GM21786 (cell line): ENCODE measurements at regions not wholly inside any gene's neighbourhood (a gene's known extent, or its start where the extent isn't known, plus 50 kb on each side); places are given as distances from the start of the nearest gene placed in this dataset.
A peak's percentile ranks its signal among the peaks of the same experiment; 100 is the strongest.

ENCODE experiments used
- ATAC-seq: cut with Tn5 transposase; IDR thresholded peaks from one replicate; pipeline ENCODE4 v1.9.1; 2021; ENCODE audit not compliant: unreplicated experiment

DNA sequence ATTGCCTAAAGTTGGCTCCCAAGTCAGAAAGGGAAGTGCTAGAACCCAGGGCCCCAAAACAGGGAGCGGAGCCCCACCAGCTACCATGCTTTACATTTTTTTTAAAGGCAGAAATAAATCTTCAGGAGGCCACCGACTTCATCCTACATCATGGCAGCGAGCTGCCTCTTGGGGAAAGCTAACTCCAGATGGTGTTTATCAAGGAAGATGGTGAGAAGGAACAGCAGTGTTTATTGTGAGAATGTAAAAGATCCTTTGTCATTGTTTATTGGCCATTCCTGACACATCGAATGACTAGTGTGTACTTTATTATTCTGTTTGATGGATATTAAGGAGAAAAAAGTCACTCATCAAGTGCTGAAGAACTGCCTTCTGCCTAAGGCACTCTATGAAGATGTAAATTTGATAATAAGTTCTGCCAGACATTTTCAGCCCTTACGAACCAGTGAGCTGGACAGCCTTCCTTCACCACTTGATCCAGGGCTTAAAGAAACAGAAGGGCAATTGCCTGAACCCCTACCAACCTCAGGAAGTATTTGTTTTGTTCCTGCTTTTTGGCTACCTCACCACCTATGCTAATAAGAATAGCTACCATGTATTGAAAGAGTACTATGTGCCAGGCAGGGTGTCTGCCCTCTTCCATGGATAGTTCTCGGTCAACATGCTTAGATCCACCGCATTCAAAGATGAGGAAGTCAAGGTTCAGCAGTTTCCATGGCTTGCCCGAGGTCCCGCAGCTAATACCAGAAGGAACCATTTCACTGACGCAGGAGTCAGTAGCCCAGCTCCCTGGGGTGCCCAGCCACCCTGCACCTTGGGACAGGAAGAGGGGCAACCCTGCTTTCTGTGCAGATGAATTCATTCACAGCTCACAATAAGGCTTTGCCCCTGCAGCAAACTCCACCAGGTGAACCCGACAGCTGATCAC lies 194.7 kb upstream of the RREB1 start:
- ATAC-seq: no peak

DNA sequence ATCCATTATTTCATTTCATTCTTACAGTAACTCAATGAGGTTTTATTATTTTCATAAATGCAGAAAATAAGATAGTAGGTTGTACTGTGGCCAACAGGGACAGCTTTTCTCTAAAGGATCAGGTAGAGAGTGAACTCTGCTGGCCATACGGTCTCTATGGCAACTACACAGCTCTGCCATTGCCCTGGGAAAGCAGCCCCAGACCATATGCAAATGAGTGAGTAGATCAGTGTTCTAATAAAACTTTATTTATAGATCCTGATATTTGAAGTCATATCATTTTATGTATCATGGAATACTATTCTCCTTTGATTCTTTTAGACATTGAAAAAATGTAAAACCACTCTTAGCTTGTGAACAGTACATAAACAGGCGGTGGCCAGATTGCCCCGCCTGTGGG lies 192.5 kb upstream of the RREB1 start:
- no peak for ATAC-seq

DNA sequence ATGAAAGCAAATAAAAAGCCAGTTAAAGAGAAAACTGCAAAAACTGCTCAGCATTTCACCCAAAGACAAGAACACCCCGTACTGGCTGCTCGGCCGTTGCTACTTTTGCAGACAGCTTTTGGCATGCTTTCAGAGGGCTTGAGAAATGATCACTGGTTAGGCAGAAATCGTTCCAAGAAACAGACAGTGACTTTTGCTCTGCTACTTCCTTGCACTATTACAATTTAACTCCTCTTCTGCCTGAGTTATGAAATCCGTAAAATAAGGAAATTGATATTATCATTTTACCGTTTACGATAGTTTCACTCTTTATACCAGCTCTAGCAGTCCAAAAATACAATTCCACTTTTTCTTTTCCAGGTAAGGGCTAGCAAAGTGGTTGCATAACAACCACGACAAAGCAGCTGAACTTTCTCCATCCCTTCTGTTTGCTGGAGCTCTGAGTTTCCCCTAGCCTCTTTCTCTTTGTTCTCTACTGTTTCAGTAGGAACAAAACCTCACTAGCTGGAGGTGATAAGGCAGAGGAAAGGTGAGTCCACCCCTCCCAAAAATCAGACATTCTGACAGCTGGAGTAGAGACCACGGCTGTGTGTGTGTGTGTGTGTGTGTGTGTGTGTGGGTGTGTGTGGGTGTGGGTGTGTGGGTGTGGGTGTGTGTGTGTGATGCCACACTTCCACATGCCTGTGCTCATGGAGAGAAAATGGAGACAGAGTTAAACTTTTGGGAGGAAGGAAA lies 191.8 kb upstream of the RREB1 start:
- no peak for ATAC-seq

DNA sequence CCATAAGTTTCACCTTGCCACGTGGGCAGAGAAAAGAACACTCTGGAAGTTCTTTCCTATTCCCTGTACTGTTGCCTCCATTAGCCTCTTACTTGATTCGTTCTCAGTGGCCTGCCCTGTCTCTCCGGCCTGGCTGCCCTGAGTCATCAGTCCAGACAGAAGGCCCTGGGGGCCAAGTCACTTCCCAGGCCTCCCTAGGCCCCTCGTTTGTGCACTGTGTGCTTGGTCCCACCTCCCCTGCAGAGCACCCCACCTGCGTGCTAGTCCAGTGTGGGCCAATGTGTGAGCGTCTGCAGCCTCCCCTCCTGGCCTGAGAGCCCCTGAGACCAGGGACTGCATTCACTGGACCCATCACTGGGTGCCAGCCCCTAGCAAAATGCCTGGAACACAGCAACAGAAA lies 191.2 kb upstream of the RREB1 start:
- no peak for ATAC-seq

DNA sequence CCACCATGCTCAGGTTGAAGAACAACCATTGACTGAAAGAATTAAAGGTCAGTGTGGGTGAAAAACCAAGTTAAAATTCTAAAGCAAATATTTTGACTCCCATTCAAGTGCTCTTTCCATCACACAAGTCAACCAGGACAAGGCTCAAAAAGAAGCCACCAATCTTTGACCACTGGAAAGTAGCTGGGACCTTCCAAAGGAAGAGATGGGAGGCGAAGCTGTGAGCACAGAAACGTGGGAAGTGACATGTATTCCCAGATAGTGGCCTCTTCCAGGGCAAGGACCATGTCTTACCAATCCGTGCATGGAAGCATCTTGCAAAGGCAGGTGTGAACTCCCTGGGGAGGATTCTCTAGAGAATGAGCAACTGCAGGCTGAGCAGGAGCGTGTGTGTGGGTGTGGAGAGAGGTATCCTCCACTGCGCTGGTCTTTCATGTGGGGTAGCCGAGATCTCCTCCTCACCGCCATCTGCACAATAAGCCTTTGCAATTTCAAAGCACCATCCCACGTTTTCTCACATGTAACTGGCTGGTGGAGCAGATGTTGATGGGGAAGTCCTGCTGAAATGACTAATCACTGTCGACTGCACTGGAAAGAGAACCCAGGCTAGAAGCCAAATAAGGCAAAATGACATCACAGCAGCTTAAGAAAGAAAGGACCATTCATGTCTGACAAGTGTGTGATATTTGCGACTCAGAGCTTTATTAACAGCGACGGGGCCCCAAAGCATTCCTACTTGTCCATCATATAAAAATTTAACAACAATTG lies 189.4 kb upstream of the RREB1 start:
- peak; percentile 74 for ATAC-seq

DNA sequence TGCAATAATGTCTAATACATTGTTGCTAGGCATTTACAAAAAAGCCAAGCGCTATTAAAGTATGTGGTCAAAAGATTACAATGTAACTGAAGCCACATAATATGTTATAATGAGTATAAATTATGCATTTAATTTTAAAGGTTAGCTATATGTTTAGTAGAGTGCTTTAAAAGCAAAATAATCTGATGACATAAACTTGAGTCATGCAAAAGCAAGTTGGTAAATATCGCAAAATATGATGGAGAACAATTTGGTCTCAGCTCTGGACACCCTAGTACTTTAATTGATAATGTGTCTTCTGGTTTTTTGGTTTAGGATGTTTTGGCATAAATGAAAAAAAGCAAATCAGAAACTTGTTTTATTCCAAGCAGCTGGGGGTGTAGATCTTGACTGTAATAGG lies 188.6 kb upstream of the RREB1 start:
- ATAC-seq: no peak

DNA sequence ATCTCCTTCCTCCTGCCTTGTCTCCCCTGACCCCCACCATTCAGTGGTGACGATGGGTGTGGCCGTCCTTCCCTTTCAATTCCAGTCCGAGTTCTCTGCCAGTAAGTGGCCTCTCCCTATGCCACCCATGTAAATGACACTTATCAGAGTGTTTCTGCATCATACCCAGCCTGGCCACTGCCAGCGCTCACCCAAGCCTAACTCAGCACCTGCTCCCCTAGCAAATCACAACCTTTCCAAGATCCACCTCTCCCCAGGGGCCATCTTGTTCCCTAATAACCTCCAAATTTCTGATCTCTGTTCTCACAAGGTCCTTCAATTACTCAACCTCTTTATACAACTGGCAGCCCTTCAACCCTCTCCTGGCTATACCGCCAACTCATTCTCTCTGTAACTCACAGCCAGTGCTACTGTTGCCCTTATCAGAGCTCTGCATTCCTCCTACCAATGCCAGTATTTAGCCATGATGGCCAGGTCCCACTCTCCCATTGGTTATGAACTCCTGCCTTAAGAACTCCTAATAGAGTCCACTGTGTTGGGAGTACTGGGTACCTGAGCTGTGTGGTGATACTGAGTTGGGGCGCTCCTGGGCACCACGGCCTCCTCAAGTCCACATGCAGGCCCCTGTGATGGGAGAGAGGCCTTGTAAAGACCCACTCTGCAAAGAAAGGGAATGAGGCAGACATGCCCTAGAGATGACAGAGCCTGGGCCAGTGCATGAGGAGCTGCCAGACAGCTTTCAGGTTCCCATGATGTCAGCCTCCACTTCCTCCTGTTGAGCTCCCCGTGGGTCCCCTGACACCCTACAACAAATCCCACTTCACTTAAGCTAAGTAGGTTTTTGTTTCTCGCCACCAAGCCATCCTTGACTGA lies 187.4 kb upstream of the RREB1 start:
- no peak for ATAC-seq

DNA sequence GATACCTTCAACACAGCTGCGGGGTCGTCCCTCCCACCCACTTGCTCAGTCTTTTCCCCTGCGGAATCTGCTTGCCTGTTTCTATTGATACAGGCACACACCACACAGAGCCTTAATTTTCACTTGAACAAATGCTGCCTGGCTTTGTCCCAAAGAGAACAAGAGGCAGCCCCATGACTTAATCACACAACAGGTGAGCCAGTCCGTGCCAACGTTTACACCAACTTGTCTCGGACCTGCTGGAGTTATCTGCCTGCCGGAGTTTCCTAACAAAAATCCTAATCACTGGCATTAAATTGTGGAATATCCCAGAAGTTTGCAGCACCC lies 186.8 kb upstream of the RREB1 start:
- ATAC-seq: no peak

DNA sequence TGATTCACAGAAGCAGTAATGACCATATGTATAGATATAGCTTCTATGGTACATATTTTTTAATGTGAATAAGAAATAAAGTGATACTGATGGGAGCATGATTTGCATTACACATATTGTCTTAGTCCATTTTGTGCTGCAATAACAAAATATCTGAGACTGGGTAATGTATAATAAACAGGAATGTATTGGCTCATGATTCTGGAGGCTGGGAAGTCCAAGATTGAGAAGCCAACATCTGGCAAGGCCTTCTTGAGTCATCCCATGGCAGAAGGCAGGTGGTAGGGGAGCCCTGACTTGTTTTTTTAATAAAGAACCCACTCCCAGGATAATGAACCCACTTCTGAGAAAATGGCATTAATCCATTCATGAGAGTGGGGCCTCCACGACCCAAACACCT lies 185.6 kb upstream of the RREB1 start:
- ATAC-seq: no peak

DNA sequence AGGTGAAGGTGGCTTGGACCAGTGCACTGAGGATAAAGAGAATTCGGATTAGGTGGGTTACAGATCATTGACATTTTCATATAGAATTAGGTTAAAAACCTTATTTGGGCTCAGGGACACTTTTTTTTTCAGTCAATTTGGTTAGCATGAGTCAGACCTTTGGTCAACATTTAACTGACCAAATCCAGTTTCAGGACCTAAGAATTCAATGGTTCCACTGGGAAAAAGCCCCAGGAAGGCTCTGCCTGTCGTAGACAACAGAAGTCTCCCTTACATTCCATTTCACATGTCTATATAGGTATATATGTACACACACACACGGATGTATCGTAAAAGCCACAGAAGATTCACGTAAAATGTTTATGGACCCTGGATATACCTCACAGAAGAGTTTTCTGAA lies 184.2 kb upstream of the RREB1 start:
- ATAC-seq: no peak

DNA sequence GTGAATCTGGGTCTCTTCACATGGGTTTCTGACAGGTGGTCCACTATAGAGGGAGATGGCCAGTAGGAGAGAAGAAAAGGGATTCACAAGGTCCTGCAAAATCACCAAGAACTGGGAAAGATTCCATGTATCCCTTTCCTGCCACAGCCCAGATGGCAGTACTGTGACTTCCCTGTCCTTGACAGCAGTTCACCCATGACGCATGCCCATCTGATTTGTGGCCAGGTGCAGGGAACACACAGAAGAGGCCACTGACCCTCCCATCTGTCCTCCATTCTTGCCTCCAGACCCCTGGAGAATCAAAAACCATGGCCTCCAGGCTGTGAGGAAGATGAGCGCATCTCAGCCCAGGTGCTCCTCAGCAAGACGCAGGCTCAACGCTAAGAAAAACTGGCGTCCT lies 183.1 kb upstream of the RREB1 start:
- ATAC-seq: no peak

DNA sequence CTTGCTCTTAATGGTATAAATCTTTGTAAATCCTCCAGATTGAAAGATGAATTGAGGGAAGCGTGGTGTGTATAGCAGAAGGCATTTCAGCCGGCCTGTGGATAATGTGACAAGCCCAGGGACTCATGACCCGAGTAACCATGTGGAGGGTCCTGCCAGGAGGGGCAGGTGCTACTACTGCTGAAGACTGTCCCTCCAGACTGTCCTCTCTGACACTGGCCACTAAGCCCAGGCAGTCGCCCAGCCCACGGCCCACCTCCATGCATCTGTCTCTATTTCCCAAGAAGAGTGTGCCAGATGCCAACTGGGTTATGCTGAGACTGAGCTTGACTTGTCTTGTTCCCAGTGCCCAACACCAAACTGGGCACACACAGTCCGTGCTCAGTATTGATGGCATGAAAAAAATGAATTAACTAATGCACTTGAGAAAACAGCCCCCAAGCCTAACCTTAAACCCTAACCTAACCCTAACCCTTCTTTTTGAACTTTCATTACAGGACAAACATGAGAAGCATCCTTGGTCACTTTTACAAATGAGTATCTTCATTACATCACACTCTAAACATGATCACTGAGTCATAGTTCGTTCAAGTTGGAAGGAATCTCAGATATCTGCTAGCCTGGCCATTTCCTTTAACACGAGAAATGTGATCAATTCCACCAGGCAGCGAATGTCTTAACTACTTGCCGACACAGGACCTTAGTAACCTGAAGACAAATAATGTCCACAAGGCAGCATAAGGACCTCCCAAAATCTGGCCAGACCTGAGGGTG lies 182.2 kb upstream of the RREB1 start:
- ATAC-seq: no peak

DNA sequence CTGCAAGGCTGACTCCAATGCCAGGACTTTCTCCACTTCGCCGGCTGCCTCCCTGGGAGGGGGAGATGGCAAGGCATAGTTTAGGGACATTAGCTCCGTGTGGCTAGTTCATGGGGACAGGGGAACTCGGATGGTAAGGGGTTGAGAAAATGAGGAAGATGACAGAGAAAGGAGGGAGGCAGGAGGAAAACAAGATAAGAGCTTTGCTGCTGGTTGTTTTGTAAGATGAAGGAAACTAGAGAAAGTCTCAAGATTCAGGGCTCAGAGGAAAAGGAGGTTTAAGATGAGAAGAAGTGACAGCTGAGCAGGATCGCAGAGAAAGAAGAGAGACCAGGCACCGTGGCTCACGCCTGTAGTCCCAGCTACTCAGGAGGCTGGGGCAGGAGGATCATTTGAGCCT lies 180.9 kb upstream of the RREB1 start:
- no peak for ATAC-seq

DNA sequence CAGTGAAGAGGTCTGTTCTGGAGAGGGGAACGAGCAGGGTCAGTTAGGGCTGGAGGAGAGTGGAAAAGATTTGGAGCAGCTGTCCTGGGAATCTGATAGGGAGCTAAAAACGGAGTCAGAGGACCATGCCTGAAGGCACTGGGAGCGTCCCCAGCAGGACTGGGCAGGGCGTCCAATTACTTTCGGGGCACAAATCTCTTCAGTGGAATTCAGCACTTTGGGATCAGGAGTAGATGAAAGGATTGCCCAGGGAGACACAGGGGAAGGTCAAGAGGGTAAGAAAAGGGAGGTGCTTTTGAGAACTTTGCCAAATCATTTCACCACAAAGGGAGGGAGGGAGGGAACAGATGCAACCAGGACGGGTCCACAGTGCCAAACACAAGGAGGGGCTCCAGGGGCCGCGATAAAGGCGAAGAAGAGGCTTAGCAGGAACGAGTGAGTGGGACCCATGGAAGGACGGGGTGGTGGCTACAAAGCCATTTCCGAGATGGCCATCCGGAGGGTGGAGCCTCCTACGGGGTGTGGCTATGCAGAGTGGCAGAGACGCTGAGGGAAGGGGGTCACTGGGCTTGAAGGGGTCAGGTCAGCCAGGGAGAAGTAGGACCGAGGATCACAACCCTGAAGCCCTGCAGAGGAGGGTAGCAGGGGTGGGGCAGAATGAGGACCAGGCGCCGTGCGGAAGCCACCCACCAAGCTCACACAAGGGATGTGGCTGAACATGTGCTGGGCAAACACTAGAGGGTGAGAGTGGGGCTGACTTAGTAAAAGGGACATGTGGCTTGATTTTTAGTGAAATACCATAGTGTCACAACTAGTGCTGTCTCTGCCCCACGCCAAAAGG lies 180.0 kb upstream of the RREB1 start:
- ATAC-seq: no peak

DNA sequence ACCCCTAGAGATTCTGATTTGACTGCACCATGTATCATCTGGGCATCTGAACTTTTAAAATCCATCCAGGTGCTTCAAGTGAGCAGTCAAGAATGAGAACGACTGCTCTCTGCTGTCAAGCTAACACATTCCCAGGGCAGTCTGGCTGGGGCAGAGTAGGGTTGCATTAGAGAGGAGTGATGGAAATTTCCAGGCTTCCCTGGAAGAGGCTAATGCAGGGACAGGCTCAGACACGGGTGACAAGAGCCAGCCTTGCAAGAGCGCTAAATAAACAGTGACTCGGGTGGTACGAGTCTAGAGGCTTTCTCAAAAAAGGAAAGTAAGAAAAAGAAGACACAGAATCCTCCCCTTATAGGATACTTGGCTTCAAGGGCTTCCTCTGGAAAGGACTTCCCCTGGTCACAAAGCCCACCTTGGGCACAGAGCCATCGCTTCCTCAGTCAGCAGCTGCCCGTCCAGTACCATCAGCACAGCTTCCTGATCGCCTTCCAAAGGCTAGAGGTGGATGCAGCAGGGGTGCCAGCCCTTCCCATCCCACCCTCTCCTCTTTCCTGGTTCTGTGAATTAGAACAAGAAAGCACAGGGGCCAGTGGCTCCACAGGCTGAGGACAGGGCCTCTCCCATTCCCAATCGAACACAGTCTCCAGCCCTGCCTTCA lies 177.4 kb upstream of the RREB1 start:
- no peak for ATAC-seq

DNA sequence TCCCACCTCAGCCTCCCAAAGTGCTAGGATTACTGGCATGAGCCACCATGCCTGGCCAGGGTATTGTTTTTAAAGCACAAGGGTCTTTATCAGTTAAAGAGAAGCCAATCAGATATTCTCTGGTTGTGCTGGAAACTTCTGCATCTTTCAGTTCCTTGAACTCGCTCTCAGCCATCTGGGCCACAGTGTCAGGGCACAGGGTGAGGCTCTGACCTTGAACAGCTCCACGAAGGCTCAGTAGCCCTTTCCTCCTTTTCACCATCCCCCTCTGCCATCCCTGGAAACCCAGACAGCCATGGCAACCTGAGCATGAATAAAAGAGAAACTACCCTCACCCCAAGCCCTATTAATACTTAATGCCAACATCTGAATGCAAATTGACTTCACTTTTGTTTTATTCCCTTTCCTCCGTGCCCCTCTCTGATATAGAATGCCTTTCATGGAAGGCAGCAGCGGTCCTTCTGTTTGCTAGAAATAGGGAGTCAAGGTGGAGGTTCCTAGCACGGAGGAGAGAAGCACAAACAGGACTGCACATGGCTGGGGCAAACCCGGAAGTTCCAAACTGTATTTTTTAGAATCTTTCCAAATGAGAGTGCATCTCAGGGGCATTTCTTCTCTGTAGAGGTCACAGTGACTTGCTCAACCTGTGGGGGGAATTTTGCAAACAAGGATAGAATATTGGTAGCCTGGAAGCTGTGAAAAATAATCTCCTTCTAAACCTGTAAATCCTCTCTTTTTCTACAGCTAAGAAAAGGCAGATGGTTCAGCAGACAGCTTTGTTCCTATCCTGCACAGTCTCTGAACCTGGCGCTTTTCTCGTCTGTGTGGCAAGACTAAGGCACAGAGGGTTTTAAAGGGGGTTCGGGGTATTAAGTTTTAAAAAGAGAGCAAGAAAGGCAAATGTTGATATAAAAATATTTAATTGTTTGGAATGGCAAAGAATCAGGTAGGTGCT lies 176.4 kb upstream of the RREB1 start:
- ATAC-seq: no peak

DNA sequence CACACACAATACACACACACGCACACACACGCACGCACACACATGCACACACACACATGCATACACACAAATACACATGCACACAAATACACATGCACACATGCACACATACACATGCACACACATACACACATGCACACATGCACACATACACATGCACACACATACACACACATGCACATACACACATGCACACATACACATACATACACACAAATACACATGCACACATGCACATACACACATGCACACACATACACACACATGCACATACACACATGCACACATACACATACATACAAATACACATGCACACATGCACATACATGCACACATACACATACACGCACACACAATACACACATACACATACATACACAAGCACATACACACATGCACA lies 175.4 kb upstream of the RREB1 start:
- no peak for ATAC-seq

DNA sequence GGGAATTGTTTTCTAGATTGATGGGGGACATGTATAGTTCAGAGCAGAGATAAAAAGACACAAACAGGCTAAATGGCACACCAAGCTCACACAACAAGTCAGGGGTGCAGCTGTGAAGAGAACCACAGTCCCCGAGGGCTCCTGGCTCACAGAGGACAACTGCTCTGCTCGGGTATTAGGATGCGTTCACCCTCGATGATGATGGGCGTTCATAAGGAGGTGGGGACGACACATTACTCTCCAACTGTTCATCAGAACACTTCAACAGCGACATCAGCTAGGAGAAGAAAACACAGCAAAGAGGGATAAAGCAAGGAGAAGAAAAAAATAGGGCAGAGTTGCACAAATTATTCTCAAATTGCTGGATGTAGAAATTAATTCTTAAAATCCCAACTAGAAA lies 174.8 kb upstream of the RREB1 start:
- no peak for ATAC-seq
